HG02571 (cell line): ENCODE measurements at regions not wholly inside any gene's neighbourhood (a gene's known extent, or its start where the extent isn't known, plus 50 kb on each side); places are given as distances from the start of the nearest gene placed in this dataset.

Source experiments
- ATAC-seq: cut with Tn5 transposase; IDR thresholded peaks from one replicate; pipeline ENCODE4 v1.9.1; 2021; ENCODE audit warnings: mild to moderate bottlenecking, moderate library complexity; ENCODE audit not compliant: unreplicated experiment

DNA sequence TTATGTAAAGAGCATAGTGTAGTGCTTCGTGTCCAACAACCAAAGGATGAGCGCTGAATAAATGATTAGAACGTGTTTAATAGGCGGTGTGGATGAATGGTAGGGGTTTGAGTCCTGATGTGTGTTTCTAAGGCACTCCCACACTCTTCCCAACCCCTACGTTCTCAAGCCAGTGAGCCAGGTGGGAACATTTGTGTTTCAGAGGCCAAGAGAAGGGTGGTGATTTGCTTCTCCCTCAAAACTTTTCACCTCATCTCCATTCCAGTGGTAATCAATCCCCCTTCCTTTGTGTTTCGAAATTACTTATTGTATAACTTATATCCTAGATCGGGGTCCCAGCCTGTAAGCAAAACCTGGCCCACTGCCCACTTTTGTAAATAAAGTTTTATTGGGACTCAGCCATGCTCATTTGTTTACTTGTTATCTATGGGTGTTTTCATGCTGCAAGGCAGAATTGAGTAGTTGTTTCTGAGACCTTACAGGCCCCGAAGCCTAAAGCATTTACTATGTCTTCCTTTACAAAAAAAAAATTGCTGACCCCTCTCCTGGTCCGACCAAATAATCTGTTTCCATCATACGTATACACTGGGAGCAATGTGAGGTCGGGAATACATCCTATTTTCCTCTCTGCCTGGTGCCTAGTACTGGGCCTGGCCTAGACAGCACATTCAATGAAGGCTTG is 150.8 kb upstream of the MYCN start:
- no peak for ATAC-seq

DNA sequence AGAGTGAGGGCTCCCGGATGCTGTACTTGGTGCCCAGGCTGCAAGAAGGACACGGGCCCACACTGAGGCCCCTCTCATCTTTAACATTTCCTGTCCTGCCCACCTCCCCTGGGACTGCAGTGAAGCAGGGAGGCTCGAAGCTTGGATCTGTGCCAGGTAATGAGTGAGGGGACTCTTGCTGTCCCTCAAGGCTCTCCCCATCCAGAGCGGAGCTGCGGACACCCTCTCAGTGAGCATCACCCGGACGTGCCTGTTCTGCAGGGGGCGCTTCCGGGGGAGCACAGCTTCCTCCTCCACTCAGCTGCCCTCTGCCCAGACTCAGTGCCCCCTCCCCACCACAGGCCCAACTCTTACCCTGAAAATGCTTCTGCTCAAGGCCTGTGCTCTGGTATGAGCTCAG is 150.0 kb upstream of the MYCN start:
- ATAC-seq: no peak

GRCh38 chr2:15790838-15791237 is 149.5 kb upstream of the MYCN start:
- no peak for ATAC-seq

DNA sequence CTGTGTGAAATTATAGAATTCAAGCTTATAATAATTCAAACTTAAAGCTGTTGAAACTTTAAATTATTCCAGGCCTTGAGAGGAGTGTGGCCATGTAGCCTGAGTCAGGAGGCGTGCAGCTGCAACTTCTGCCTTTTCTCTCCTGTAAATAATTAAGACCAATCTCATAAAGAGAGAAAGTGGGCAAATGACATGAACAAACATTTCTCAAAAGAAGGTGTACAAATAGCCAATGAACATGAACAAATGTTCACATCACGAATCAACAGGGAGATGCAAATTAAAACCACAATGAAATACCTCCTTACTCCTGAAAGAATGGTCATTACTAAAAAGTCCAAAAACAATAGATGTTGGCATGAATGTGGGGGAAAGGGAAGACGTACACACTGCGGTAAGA is 149.1 kb upstream of the MYCN start:
- ATAC-seq: no peak

- ATAC-seq: no peak
These were observed 148.0 kb upstream of the MYCN start for GRCh38 chr2:15792331-15792730.

DNA sequence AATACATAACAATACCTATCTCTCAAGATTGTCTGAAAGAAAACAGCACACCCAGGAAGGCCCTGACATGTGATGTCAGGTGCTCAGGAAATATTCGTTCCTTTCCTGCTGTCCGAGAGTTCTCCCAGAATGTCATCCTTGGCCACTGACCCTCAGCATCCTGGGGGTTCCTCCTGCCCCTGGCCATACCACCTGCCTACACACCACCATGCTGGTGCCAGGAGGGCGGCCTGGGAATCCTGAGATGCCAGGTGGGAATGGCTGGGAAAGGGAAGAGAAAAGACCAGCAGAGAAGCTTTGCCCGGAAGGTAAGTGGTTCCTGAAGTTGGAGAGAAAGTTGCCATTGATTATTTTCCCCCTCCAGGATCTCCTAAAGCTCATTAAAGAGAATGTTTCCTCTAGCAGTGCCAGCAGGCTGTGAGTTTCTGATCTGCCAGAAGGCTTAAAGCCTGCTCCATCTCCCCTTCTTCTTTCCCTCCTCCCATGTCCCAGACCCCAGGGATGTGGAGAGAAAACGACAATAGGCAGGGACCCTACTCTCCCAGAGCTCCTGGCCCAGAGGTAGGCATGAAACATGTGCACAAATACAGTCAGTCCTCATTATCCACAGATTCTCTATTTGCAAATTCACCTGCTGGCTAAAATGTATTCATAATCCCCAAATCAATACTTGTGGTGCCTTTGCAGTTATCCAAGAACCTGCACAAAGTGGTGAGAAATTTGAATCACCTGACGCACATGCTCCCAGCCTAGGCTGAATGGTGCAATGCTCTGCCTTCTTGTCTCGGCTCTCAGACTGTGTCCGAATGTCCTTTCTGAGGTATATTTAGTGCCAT is 147.1 kb upstream of the MYCN start:
- ATAC-seq: no peak

GRCh38 chr2:15793978-15794377 is 146.4 kb upstream of the MYCN start:
- ATAC-seq: no peak

DNA sequence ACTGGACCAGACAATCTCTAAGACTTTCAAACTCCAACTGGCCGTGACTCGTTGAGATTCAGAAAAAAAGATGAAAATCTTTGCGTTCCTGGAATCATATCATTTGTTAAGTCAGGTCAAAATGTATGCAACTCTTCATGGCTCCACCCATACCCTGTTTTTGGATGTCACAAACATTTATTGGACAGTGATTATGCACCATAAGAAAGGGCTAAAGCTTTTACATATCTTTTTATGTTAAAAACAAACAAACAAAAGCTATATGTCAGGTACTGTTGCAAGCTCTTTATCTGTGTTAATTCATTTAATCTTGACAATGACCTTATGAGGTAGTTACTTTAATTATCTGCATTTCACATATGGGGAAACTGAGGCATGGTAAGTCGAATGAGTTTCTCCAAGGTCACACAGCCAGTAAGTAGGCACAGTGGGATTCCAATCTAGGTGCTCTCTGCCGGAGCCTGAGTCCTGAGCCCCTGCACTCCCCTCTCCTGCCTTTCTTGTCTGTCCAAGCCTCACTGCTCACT is 145.7 kb upstream of the MYCN start:
- ATAC-seq: no peak

- no peak for ATAC-seq
These were observed 144.9 kb upstream of the MYCN start for GRCh38 chr2:15795426-15795825.

GRCh38 chr2:15796167-15796942 is 144.0 kb upstream of the MYCN start:
- no peak for ATAC-seq

DNA sequence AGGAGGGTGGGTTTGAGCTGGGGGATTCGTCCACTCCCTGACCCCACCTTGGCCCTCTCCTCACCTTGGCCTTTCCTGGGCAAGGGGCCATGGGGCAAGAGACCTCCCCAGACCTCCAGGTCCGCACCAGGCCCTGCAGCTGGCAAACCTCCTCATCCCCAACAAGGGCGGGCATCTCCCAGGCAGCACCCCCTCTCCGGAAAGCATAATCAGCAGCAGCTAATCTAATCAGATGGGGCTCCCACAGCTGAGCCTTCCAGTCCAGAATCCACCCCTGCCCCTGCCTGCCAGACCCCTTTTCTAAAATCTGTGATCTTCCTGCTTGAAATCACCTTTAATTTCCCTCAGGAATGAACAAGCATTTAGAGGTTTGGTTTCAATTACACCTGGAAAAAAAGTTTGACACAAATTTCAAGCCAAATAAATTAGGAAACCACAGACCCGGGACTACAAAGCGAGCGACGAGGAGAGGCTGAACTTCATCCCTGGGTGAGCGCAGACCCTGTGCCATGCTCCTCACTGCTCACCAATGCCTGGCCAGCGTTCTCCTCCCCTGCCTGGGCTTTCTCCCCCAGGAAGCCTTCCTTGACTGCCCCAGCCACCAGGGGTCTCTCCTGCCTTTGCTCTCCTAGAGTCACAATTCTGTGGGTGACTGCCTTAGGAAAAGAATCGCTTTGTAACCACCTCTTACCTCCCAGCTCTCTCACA is 143.0 kb upstream of the MYCN start:
- no peak for ATAC-seq

GRCh38 chr2:15797939-15798281 is 142.4 kb upstream of the MYCN start:
- no peak for ATAC-seq

GRCh38 chr2:15798701-15799431 is 141.5 kb upstream of the MYCN start:
- no peak for ATAC-seq

DNA sequence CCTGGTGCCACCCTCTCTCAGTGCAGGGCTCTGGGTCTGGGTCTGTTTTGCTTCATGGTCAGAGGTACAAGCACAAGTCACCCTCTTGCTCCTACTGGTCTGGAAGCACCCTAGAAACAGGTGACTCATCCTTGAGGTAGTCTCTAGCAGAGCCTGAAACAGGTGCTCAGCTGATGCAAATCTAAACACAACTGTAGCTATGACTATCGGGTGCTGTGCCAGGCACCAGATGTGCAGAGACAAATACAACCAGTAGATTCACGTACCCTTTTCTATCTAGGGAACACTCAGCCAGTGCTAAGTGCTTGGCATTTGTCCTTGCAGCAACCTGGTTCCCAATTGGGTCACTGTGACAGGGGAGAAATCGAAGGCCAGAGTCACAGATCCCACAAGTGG is 140.9 kb upstream of the MYCN start:
- peak; percentile 84 for ATAC-seq

DNA sequence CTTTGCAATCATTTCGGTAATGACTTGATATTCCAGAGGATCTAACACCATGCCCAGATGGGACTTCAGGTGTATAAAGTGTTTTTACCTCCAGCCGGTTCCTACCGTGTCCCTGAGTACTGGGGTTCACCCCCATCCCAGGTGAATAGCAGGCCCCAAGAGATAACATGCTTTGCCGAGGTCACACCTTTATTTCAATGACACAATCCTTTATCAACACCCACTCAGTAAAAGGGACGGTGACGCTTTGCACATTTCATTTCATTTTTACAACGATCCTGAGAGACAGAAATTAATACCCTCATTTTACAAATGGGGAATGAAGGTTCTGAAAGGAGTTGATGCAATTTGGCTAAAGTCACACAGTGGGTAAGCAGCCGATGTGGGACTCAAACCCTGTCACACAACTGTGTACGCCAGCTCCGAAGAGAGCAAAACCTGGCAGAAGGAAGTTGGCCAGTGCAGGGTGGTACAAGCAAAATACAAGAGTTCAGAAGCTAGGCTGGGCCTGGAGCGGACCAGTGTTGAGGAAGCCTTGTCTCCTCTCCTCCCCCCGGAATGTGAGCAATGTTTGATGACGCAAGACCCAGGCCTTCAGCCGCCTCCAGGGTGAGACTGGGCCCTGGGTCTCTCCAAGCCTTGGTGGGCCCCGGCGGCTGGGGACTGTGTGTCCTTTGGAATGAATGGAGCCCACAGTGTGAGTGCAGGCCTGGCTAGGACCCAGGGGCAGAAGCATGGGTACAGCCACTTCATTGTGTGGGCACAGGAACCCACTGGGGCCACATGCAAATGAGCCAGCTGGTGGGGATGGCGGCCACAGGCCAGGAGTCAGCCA is 139.6 kb upstream of the MYCN start:
- no peak for ATAC-seq

DNA sequence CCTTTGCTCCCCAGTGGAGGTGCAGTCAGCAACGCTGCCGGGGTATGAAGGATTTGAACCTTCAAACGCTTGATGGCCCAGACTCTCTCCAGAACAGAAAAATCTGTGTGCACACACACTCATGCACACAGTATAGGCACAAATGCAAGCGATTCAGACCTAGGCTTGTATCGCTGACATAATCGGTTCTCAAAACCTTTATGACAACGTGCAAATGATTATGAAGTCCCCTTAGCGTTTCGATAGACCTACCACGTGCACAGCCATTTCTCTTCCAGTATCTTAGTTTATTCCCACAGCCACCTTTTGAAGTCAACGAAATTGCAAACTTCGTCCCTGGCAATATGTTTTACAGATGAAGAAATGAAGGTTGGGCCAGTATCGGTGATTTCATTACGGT is 138.9 kb upstream of the MYCN start:
- no peak for ATAC-seq

- no peak for ATAC-seq
These were observed 138.4 kb upstream of the MYCN start for GRCh38 chr2:15801904-15802303.

- ATAC-seq: no peak
These were observed 137.4 kb upstream of the MYCN start for GRCh38 chr2:15802657-15803542.
